B cell (primary cell): ENCODE measurements at regions not wholly inside any gene's neighbourhood (a gene's known extent, or its start where the extent isn't known, plus 50 kb on each side); places are given as distances from the start of the nearest gene placed in this dataset.

Experiments used
- ATAC-seq: fragments of 200-7000 bp; cut with Tn5 transposase; one replicate; pipeline ENCODE4 v1.10.0; 2021; ENCODE audit warnings: low read depth, mild to moderate bottlenecking, moderate number of reproducible peaks, moderate library complexity
- CTCF ChIA-PET: fragments of 350-600 bp; sonication (Branson Sonifier 250); formaldehyde crosslinking; loops from one replicate; lab custom pipeline; 2021; ENCODE audit warnings: antibody characterized with exemption, inconsistent platforms; lab: Charles Lee
- POLR2A ChIA-PET: fragments of 350-600 bp; sonication (Branson Sonifier 250); formaldehyde crosslinking; loops from one replicate; lab custom pipeline; 2021; ENCODE audit warnings: antibody characterized with exemption; lab: Charles Lee
- DNase-seq: peaks from one replicate; pipeline ENCODE4 v3.0.0; 2013
- H2AFZ ChIP-seq: 2 replicates; pipeline ENCODE4 v1.6.1; 2012; ENCODE audit warnings: mild to moderate bottlenecking, low read depth, low read length; ENCODE audit not compliant: insufficient read depth, poor library complexity, severe bottlenecking
- H3K27ac ChIP-seq, 2 donors: 1 replicate in 1 of 2; 2 replicates in 1 of 2; pipeline ENCODE4 v1.5.1; 2012 to 2013; ENCODE audit warnings: low read length in 2 of 2, mild to moderate bottlenecking in 2 of 2, moderate library complexity in 1 of 2
- H3K27me3 ChIP-seq, 4 experiments: fragments of 200-600 bp in 1 of 4; sonication (generic) in 1 of 4; replicated peaks in 1 of 4; 1 replicate in 2 of 4; 2 replicates in 2 of 4; pipeline versions ENCODE4 v1.6.1 to v1.7.0; 2013 to 2016; ENCODE audit warnings: low read length in 3 of 4, mild to moderate bottlenecking in 2 of 4, mixed read lengths in 1 of 4, moderate library complexity in 1 of 4; ENCODE audit not compliant: insufficient read depth in 4 of 4, control insufficient read depth in 3 of 4; ENCODE audit errors: control extremely low read depth in 1 of 4
- H3K36me3 ChIP-seq, 2 experiments: replicated peaks in 1 of 2; 1 replicate in 1 of 2; 2 replicates in 1 of 2; pipeline versions ENCODE4 v1.6.1 to v1.7.1; 2013; ENCODE audit warnings: low read length in 1 of 2; ENCODE audit not compliant: insufficient read depth in 2 of 2, control insufficient read depth in 1 of 2; ENCODE audit errors: control extremely low read depth in 1 of 2, extremely low read depth in 1 of 2
- H3K4me1 ChIP-seq, 2 donors: fragments of 200-600 bp in 1 of 2; sonication (generic) in 1 of 2; 1 replicate in 1 of 2; 2 replicates in 1 of 2; pipeline versions ENCODE4 v1.5.1 to v1.6.1; 2013 to 2017; ENCODE audit warnings: low read length in 2 of 2; ENCODE audit not compliant: control insufficient read depth in 2 of 2, insufficient read depth in 2 of 2
- H3K4me2 ChIP-seq: replicated peaks from 2 replicates; pipeline ENCODE3; 2012; ENCODE audit warnings: mild to moderate bottlenecking, low read depth, low read length; ENCODE audit not compliant: poor library complexity, severe bottlenecking
- H3K4me3 ChIP-seq, 5 experiments: fragments of 200-600 bp in 1 of 5; sonication (generic) in 1 of 5; 1 replicate in 3 of 5; 2 replicates in 2 of 5; pipeline versions ENCODE4 v1.5.1 to v1.7.0; 2011 to 2016; ENCODE audit warnings: low read length in 4 of 5, mild to moderate bottlenecking in 4 of 5, low read depth in 2 of 5, control low read depth in 1 of 5, moderate library complexity in 1 of 5; ENCODE audit not compliant: insufficient read depth in 1 of 5; ENCODE audit errors: control extremely low read depth in 1 of 5, extremely low read depth in 1 of 5
- H3K79me2 ChIP-seq: fragments of 200-600 bp; sonication (generic); one replicate; pipeline ENCODE4 v1.6.0; 2016; ENCODE audit warnings: low read length; ENCODE audit not compliant: control insufficient read depth, insufficient read depth
- H3K9ac ChIP-seq: fragments of 200-600 bp; sonication (generic); 2 replicates; pipeline ENCODE4 v1.6.1; 2017; ENCODE audit warnings: mild to moderate bottlenecking, low read length, moderate library complexity
- H3K9me3 ChIP-seq, 3 donors: one replicate each; pipeline versions ENCODE4 v1.6.1 to v1.7.1; 2013; ENCODE audit warnings: low read length in 2 of 3; ENCODE audit not compliant: control insufficient read depth in 2 of 3, insufficient read depth in 1 of 3; ENCODE audit errors: control extremely low read depth in 1 of 3
- H4K20me1 ChIP-seq: 2 replicates; pipeline ENCODE4 v1.6.0; 2012; ENCODE audit warnings: mild to moderate bottlenecking, low read length; ENCODE audit not compliant: insufficient read depth, control insufficient read depth, poor library complexity, severe bottlenecking
- H3K27ac Mint-ChIP-seq: one replicate; pipeline ENCODE4 v1.8.0; 2021; ENCODE audit warnings: mixed read lengths
- H3K27me3 Mint-ChIP-seq: one replicate; pipeline ENCODE4 v1.8.0; 2021; ENCODE audit warnings: mixed read lengths
- H3K4me1 Mint-ChIP-seq: one replicate; pipeline ENCODE4 v1.8.0; 2021; ENCODE audit warnings: mixed read lengths
- H3K4me3 Mint-ChIP-seq: one replicate; pipeline ENCODE4 v1.8.0; 2021; ENCODE audit warnings: mixed read lengths
- H3K9me3 Mint-ChIP-seq: one replicate; pipeline ENCODE4 v1.8.0; 2022; ENCODE audit warnings: mixed read lengths; ENCODE audit not compliant: insufficient read depth
- EZH2 ChIP-seq: IDR thresholded peaks from 2 replicates; pipeline ENCODE4 v1.6.1; 2012; ENCODE audit warnings: borderline replicate concordance, low read depth, mild to moderate bottlenecking, moderate library complexity, low read length; ENCODE audit not compliant: insufficient read depth, poor library complexity, severe bottlenecking
- WGBS: methylation state at CpG from one replicate; pipeline ENCODE4 v1.1.5; 2013; ENCODE audit warnings: missing lambda C conversion rate; ENCODE audit not compliant: insufficient coverage; 5-methylcytosine and 5-hydroxymethylcytosine counted together
- intact Hi-C: fragments of 100-400 bp; cut with micrococcal nuclease; formaldehyde crosslinking; loops from one replicate; pipeline ENCODE4 v1.10.0; 2022
- TF ChIP-seq, protein P1 (sequence below): fragments of 200-600 bp; IDR thresholded peaks from one replicate; pipeline ENCODE4 v1.8.0; 2022; ENCODE audit warnings: antibody characterized with exemption, mild to moderate bottlenecking

DNA sequence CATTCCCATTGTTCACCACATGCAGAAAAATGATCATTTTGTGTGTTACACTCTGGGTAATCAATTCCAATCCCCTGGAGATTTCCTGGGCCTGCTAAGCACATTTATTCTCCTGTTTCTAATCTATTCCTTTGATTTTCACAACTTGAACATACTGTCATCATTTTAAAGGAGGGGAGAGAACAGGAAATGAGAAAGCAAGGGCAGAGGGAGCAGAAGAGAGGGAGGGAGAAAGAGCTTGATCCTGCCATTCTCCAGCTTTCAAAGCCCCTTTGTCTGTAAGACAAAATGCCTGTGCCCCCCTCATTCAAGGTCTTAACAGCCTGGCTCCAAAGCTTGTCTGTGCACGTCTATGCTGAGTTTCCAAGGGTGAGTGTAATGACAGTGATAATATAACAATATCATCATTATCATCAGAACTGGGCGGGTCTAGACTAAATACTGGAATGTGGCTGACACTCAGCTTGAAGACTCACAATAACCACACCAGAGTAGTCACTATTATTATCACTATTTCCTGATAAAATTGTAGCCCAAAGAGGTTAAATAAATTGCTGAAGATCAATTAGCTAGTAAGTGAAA is 164.4 kb upstream of the KLHL29 start:
- ChIA-PET CTCF (no interaction called here), POLR2A (no interaction called here)
- Histone ChIP-seq H3K27me3 (no peaks in the 10 kb centered on the region), H3K79me2 (no peaks in the 10 kb centered on the region), H3K9ac (no peak overlapping the region), H3K4me1 (no peaks in the 10 kb centered on the region), H3K36me3 (no peaks in the 10 kb centered on the region), H3K9me3 (no peaks in the 10 kb centered on the region), H3K4me2 (no peak overlapping the region), H3K4me3 (no peak overlapping the region), H2AFZ (no peak overlapping the region), H3K27ac (no peak overlapping the region), H4K20me1 (no peaks in the 10 kb centered on the region)
- intact Hi-C loops, result no loop called here
- Mint-ChIP-seq H3K4me1 (no peaks in the 10 kb centered on the region), H3K27ac (no peak overlapping the region), H3K27me3 (peaks cover 4% of the 10 kb centered on the region), H3K4me3 (no peak overlapping the region), H3K9me3 (no peaks in the 10 kb centered on the region)
- DNase-seq (no peak), ATAC-seq (no peak)
- no peak for TF ChIP-seq EZH2
- TF ChIP-seq, protein P1, sequence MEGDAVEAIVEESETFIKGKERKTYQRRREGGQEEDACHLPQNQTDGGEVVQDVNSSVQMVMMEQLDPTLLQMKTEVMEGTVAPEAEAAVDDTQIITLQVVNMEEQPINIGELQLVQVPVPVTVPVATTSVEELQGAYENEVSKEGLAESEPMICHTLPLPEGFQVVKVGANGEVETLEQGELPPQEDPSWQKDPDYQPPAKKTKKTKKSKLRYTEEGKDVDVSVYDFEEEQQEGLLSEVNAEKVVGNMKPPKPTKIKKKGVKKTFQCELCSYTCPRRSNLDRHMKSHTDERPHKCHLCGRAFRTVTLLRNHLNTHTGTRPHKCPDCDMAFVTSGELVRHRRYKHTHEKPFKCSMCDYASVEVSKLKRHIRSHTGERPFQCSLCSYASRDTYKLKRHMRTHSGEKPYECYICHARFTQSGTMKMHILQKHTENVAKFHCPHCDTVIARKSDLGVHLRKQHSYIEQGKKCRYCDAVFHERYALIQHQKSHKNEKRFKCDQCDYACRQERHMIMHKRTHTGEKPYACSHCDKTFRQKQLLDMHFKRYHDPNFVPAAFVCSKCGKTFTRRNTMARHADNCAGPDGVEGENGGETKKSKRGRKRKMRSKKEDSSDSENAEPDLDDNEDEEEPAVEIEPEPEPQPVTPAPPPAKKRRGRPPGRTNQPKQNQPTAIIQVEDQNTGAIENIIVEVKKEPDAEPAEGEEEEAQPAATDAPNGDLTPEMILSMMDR, result no peak
- WGBS, result no CpG with 5 or more reads among the region's 2 CpGs

- H3K4me1 Mint-ChIP-seq, result no peaks in the 10 kb centered on the region
- Histone ChIP-seq H3K9ac (no peak overlapping the region), H3K4me2 (no peak overlapping the region), H3K27me3 (no peaks in the 10 kb centered on the region), H3K27ac (no peak overlapping the region), H3K36me3 (no peaks in the 10 kb centered on the region), H3K4me1 (no peaks in the 10 kb centered on the region), H3K79me2 (no peaks in the 10 kb centered on the region), H2AFZ (no peak overlapping the region), H4K20me1 (no peaks in the 10 kb centered on the region), H3K9me3 (no peaks in the 10 kb centered on the region), H3K4me3 (no peak overlapping the region)
- CTCF ChIA-PET, result no interaction called here
- DNase-seq, result no peak
- POLR2A ChIA-PET, result no interaction called here
- intact Hi-C loops, result no loop called here
- ATAC-seq, result no peak
- H3K27me3 Mint-ChIP-seq, result no peaks in the 10 kb centered on the region
- TF ChIP-seq EZH2, result no peak
- TF ChIP-seq, protein P1, result no peak
- H3K27ac Mint-ChIP-seq, result no peak overlapping the region
- H3K4me3 Mint-ChIP-seq, result no peak overlapping the region
- 100% methylated on average over 1 of the region's 5 CpGs for WGBS
- no peaks in the 10 kb centered on the region for H3K9me3 Mint-ChIP-seq
Observed at GRCh38 chr2:23221236-23221635, 163.7 kb upstream of the KLHL29 start.
